Bone marrow (tissue), 2 donors: ENCODE measurements at regions not wholly inside any gene's neighbourhood (a gene's known extent, or its start where the extent isn't known, plus 50 kb on each side); places are given as distances from the start of the nearest gene placed in this dataset.

Experiments used
- DNase-seq, 2 donors: peaks; one replicate each; lab custom pipeline; 2025; lab: John Stamatoyannopoulos, UW

DNA sequence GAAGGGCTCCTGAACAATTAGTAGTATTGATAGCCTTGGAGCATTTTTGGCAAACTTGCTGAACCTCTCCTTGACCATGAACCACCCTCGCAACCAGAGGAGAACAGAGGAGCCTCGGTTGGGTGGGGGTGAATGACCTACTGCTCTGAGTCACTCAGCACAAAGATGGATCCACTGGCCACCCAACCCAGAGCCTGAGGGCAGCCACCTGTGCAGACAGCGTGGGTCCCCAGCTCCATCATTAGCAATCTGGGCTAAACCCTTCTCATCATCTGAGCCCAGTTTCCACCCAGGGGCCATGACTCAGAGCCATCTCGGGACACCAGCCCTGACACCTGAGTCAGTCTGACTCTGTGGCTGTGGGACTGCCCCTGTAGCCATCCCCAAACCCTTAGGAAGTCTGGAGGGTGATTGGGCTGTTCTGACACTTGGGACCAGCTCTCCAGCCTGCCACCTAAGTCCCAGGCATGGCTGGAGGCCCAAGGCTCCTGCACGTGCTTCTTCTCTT, 171.8 kb upstream of the GPR26 start:
- no peak for DNase-seq

DNA sequence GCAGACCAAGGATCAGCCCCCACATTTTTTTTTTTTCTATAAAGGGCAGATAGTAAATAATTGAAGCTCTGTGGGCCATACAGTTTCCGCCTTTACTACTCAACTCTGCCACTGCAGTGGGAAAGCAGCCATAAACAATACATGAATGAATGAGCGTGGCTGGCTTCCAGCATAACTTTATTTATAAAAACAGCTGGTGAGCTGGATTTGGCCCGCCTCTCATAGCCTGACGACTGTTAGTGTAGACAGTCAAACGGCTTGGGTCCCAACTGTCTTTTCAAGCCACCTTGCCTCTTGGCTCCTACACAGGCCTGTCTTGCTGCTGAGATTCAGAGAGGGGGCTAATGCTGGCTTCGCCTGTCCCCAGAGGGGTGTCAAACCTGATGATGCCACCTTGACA, 169.8 kb upstream of the GPR26 start:
- no peak for DNase-seq

DNA sequence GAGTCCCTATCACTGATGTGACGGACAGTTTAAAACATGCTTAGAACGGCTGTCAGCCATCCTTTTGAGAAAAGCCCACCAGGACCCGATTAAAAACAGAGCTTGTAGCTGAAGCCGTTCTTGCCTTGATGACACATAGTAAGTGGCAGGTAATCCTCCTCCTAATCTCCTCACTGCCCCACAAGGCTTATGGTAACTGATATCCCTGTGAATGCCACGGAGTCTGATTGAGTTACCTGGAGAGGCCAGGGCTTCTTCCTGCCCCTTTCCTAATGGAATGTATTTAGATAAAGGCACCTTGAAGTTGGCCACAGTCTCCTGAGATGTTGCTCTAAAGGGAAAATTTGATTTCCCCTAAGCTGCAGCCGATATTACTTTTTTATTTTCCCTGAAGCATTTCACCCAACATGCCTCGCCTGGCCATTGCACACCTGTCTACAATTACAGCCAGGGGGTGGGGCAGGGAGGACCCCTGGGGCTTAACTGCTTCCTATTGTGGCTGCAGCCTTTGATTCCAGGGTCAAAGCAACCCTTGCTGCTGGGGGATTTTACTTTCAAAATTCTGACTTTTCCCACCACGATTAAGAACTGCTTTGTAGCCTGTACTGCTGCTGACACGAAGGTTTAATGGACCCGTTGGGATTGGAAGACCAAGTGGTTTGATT, 169.0 kb upstream of the GPR26 start:
- DNase-seq = no peak

DNA sequence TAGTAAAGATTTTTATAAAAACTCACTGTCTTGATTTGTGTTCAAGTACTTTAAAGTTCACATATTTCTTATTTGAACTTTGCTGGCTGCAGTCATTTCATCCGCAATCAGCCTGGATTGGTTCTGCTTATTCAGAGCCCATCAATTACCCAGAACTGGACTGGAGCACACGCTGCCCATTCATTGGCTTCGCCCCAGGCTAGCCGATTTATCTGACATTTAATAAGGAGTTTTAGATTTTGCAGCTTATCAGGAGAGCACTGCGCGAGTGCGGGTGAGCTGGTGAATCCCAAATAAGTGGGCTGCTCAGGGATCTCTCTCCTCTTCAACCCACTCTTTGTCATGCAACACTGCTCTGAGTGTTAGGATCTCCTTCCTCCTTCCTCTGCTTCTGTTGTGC, 166.0 kb upstream of the GPR26 start:
- no peak for DNase-seq

DNA sequence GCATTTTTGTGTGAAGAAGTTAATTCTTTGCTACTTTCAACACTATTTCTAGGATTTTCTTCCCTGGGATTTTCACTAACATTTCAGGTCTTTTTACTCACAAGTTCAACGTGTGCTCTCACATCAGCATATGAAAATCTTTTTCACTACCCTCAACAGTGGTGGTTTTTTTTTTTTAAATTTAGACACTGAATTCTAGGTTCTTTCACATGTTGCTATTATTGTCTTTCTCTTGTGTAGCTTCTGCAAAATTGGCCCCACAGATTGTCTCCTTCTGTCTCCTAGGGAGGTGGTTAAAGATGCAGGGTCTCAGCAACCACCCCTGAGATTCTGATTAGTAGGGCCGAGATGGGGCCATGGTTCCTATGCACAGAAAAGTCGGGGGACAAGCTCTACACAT, 165.0 kb upstream of the GPR26 start:
- DNase-seq = no peak

DNA sequence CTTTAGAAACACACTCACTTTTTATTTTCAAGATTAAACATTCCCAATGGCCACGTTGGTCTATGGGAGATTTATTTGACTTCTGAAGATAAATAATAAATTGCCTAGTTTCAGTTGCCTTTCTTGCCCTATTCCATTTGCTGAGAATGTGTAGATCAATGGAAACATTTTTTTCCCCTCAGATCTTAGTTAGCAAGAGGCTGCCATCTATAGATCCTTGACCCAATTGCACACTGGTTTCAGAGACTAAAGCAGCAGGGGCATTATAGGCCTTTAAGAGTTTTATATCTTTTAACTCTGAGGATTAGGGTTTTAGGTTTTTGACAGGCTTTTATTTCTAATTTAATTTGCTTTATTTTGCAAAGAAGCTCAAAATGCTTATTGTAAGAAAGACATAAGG, 163.2 kb upstream of the GPR26 start:
- DNase-seq = no peak

DNA sequence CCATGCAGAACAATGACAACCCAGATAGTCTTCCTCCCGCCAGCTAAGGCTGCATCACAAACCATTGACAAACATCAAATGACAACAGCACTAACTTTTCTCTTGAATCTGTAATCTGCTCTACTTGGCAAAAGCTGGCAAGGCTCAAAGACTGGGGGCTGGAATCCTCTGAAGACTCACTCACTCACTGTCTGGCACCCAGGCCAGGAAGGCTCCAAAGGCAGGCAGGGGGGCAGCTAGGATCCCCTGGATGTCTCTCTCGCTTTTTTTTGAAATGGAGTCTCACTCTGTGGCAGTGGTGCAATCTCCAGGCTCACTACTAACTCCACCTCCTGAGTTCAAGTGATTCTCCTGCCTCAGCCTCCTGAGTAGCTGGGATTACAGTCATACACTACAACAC, 159.7 kb upstream of the GPR26 start:
- DNase-seq = no peak

DNA sequence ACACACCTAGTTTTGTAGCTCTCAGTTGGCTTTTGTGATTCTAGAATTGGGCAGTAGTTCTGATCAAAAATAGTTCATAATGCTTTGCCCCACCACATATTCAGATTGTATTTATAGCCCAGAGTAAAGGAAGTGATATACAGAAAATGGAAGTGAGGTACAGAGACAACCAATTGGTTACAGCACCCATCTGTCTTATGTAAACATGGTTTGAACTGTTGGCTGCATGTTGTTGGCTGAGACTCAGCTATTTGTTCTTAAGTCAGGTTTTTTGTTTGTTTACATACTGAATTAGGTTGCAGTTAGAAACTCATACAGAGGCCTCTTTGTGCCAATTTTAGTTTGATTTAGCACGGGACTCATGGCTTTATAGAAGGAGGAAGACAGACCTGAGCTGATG, 158.9 kb upstream of the GPR26 start:
- DNase-seq = no peak

DNA sequence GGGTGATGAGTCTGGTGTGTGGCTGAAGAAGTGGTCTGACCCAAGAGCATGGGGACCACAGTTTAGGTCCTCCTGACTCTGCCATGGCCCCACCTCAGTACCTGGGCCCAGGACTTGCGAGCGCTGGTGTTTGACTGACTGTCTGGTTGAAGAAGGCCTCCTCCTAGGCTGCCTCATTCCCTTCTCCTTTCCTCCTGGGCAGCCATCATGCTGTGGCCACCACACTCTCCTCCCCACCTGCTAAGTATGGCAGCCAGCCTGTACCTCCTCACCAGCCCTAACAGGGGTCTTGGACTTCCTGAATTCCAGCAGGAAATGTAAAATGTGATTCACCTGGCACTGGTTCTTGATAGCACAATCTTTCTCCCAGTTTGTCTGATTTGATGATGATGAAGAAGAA, 156.8 kb upstream of the GPR26 start:
- no peak for DNase-seq

DNA sequence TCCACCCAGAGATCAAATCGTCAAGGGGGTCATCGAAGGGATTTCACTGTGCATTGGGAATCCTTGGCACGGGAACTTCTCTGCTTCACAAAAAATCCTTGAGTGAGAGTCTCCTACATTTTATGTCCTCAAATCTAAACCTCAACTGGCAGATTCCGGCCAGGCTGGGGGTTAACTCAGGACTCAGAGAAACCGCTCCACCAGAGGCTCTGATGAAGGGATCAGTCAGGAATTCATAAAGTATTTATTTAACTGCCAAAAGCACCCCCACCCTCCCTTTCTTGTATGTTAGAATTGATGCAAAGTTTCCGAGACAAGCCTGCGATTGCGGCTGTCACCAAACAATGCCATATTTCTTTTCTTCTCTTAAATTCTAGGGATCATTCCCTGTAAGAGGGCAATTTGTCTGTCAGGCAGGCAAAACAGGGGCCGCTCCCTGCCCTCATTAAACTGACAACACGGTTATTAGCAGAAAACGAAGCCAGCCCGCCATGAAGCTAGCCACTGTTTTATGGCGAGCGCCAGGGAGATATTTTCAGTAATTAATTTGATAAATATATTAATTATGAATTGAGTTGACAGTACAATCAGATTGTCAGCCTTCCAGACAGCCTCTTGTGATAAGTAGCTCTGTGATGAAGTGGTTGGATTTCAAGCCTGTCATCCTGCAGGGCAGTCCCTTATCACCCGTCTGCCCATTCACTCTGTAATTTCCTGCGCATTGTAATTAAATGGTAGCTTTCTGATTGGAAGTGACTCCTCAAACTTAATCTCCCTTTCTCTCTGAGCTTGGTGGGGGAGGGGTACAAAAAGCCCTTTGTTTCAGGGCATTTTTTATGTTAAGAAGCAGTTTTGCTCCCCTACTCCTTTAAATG, 153.0 kb upstream of the GPR26 start:
- no peak for DNase-seq

DNA sequence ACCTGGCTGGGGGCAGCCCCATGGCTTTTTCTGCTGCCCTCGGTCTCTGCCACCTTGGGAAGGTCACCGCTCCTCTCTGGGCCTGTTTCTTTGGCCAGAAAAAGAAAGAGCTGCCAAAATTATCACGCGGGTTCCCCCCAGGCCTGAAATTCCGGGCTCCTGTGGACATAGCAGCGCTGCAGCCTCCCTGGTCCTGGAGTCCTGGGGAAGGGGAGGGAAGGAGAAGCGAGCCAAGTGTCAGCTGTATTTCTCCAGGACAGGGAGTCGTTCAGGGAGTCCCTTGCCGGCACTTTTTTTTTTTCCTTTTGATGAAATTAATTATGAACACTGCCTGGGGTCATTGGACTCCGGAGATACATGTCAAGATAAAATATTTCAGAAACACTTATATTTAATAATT, 152.3 kb upstream of the GPR26 start:
- DNase-seq = no peak

DNA sequence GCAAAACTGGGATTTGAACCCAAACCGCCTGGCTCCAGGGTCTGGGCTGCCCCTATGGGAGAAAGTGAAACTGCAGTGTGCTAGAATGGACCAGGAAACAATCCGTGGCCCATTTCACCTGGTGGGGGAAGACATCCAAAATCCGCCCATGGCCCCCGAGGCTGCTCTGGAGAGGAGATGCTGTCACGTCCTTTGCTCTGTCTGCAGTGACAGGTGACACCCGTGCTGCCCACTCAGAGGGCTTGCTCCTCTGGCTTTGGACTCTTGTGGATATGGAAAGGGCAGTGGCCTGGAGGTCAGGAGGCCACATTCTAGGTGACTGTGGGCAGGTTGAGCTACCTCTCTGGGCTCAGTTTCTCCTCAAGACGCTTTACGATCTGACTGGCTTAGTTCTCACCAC, 151.2 kb upstream of the GPR26 start:
- DNase-seq = no peak

DNA sequence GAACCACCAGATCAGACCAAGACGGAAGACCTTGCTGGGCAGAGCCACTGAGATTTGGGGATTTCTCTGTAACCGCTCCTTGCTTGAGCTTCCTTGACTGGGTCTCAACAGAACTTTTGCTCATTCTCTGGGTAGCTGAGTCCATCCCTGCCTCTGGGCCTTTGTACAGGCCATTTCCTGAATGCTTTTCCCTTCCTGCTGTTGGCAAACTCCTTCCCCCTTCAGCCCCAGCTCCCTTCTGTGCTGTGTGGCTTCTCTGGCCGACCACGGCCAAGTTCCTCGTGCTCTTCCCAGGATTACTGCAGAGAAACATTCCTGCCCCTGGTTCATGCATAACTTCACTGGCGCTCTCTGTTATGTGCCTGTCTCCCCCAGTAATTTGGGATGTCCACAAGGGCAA, 150.5 kb upstream of the GPR26 start:
- DNase-seq = no peak

DNA sequence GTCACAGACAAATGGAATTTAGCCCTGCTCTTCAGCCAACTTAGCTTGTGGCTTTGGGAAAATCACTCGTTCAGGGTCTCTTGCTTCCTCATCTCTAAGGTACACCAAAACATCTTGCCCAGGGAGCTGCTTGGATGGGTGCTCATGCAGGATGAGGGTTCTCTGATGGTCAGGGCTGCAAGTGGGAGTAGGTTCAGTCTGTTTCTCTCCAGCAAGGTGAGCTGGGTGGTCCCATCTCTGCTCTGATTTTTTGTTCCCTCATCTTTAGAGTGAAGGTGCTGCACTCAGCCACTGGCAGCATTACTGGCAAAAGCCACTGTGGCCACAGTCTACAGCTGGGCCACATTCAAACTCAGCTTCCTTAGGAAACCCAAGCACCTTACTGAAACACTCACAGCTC, 149.9 kb upstream of the GPR26 start:
- no peak for DNase-seq

DNA sequence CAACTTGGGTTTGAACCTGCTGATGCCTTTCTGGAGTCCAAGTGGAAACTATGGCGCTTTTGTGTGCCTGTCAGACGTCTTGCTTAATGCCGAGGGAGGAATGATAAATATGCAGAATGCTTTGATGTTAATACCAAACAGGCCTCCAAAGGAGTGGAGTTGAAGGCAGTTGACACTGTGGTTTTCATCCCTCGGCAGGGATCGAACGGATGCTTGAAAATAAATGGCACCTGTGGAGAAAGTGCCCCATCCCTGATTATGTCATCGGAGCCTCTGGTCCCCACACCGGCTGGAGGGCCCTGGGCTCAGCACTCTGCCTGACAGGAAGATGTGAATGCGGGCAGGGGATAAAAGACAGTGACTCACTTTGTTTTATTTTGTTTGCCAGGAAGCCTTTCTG, 148.7 kb upstream of the GPR26 start:
- DNase-seq = no peak

DNA sequence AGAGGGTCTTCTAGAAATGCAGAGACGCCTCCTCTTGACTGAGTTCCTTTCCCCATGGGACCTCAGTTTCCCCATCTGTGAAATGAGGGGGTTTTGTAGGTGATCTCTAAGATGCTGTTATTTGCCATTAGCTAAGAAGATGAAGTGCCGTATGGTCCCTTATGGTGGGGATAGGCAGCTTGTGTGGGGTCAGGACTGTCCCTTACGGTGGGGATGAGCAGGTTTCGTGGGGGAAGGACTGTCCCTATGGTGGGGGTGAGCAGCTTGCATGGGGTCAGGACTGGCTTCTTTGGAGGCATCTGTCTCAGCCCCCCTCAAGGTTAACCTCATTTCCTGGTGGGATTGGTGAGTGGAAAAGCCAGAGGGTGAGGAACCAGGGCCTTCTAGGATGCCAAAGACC, 148.3 kb upstream of the GPR26 start:
- DNase-seq = no peak

DNA sequence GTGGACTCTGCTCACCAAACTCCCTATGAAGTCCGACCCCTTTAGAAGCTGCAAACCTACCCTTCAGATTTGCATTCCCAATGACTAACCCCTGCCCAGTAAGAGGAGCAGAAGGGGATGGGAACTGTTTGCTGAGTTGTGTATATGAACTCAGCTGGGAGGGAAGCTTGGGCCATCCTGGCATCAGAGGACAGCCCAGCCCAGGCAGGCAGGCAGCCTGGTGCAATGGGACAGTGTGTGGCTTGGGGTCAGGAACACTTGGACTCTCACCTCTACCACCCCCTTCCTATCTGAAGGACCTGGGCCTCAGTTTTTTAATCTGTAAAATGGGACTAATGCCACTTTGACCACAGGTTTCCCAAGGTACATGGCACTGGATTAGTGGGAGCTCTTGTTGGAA, 147.4 kb upstream of the GPR26 start:
- DNase-seq = no peak

DNA sequence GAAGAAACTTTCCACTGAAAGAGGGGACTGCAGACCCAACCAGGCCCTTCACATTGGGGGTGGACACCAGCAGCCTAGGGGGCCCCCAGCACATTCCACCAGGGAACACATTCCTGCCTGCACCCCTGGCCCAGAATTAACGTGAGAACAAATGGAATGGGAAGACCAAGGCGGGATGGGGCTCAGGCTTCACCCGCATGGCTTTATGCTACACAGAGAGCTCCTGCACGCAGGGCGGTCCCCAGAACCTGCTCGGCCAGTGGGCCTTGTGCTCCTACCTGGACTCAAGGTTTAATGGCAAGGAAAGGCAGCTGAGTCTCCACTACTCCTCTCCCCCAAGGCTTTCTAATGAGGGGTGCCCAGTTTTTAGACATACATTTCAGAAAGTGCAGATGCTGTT, 146.3 kb upstream of the GPR26 start:
- no peak for DNase-seq

DNA sequence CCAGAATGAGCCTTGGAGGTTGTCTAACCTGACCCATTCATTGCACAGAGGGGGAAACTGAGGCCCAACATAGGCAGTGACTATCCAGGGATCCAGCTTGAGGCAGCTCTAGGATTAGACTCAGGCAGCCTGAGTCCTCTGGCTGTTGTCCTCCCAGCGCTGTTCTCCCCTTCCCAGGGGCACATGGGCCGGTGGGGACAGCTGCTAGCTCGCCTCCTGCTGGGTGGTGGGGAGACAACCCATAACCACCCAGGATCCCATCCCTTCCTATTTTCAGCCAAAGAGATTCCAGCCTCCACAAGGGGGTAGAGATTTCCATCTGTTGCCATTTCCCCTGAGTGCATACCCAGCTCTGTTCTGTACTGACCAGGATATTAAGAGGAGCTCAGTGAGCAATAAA, 145.1 kb upstream of the GPR26 start:
- DNase-seq = no peak

DNA sequence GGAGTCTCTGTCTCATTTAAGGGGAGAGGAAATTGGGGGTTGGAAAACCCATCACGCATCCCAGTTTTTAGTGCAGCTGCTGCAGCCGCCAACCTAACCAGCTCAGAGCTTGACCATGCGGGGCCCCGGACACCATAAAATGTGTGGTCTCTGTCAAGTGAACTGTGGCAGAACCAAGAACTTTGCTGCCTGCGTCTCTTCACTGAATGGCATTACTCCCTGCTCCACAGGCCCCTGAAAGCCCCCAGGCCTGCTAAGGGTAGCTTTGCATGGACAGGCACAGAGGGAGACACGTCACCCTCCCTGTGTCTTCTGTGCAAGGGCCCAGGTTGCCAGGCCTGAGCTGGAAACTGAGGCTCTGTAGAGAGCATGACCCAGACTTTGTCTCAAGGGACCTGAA, 144.6 kb upstream of the GPR26 start:
- no peak for DNase-seq

DNA sequence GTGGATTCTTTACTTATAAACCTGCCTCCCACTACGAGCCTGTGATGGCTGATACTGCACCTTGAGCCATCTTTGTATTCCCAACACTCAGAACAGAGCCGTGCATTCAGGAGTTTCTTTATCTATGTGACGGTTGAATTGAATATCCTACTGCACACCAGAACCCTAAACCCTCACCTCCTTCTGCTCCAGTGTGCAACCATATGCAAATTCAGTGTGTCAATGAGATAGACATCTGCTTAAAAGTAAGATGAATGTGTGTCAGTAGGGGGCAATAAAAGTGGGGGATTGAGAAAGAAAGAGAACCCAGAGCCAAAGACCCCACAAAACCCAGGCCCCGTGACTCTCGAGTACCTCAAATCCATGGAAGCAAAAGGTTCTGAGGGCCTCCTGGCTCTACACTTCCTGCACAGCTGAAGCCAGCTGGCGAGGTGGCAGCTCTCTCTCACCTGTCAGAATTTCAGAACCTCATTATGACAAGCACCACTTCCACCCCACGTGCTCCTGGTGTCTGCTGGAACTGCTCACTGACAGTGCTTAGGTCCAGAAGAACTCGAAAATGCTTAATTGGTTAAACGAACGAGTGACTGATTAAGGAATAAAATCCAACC, 143.3 kb upstream of the GPR26 start:
- DNase-seq = no peak

DNA sequence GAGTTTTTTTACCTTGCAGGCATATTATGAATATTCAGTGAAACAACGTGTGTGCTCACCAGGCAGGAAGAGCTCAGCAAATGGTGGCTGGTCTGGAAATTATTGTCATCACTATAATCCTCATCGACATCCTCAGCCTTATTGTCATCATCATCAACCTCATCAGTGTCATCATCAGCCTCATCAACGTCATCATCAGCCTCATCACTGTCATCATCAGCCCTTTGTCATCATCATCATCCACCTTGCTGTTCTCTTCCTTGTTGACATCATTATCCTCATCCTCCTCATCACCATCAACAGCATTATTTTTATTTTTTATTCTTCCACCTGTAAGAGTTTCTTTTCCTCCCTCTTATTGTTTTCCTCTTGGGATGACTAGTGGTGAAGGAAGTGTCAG, 142.3 kb upstream of the GPR26 start:
- no peak for DNase-seq

DNA sequence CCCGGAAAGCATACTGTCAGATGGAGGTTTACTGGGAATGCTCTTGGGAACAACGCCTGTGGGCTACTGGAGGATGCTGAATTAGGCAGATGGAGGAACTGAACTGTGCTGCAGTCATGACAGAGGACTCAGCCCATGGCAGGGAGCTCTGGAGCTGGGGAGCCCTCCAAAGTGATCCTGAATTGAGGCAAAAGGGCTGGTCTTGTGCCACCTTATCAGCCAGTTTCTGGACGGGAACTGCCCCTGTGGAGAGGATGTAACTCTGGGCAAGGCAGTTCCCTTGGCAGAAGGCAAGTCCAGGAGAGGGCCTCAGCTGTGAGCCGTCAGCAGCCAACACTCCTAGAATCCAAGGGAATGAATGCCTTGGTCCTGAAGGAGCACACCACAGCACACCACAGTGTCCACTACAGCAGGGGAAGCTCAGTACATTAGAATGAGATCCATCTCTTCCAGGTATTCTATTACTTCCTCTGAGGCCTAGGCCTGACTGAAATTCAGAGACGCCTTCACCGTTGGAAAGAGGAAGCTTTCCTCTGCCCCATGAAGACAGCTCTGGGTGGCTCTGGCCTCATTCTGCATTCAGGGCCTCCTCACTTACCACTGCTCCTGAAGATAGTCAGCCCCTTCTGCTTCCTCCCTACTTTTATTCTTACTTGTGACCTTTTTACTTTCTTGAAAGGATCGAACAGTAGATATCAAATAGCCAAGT, 139.6 kb upstream of the GPR26 start:
- no peak for DNase-seq
